GM18951 (cell line): ENCODE measurements at regions not wholly inside any gene's neighbourhood (a gene's known extent, or its start where the extent isn't known, plus 50 kb on each side); places are given as distances from the start of the nearest gene placed in this dataset.

Experiments used
- POLR2A ChIP-seq: IDR thresholded peaks from 4 replicates; pipeline ENCODE4 v1.6.1; 2011; ENCODE audit warnings: mild to moderate bottlenecking; ENCODE audit not compliant: insufficient read length, insufficient read depth; ENCODE audit errors: extremely low read depth
- in situ Hi-C: fragments of 300-500 bp; cut with MboI; formaldehyde crosslinking; loops from one replicate; pipeline ENCODE4 v1.12.0; 2022; ENCODE audit warnings: low sequenced_read_pairs, mixed read lengths, inconsistent platforms; ENCODE audit not compliant: unreplicated experiment

GRCh38 chr13:104694397-104694796, 1628.2 kb upstream of the SLC10A2 start:
- in situ Hi-C loops, result no loop called here
- no peak for TF ChIP-seq POLR2A

- in situ Hi-C loops, result no loop called here
- no peak for TF ChIP-seq POLR2A
Measured at GRCh38 chr13:104693126-104693525, 1626.9 kb upstream of the SLC10A2 start.

GRCh38 chr13:104691767-104692467, 1625.7 kb upstream of the SLC10A2 start:
- in situ Hi-C loops, result no loop called here
- TF ChIP-seq POLR2A, result no peak

GRCh38 chr13:104686484-104686883, 1620.3 kb upstream of the SLC10A2 start:
- TF ChIP-seq POLR2A, result no peak
- in situ Hi-C loops, result no loop called here

- in situ Hi-C loops, result no loop called here
- no peak for TF ChIP-seq POLR2A
Measured at GRCh38 chr13:104683789-104684188, 1617.6 kb upstream of the SLC10A2 start.

GRCh38 chr13:104678161-104678560, 1611.9 kb upstream of the SLC10A2 start:
- TF ChIP-seq POLR2A, result no peak
- in situ Hi-C loops, result no loop called here

- in situ Hi-C loops, result no loop called here
- no peak for TF ChIP-seq POLR2A
Measured at GRCh38 chr13:104671901-104672300, 1605.7 kb upstream of the SLC10A2 start.

- in situ Hi-C loops, result no loop called here
- TF ChIP-seq POLR2A, result no peak
Measured at GRCh38 chr13:104657196-104657595, 1591.0 kb upstream of the SLC10A2 start.

GRCh38 chr13:104650431-104650830, 1584.2 kb upstream of the SLC10A2 start:
- TF ChIP-seq POLR2A, result no peak
- in situ Hi-C loops, result no loop called here

- in situ Hi-C loops, result no loop called here
- TF ChIP-seq POLR2A, result no peak
Measured at GRCh38 chr13:104648291-104648690, 1582.1 kb upstream of the SLC10A2 start.

GRCh38 chr13:104645786-104646185, 1579.6 kb upstream of the SLC10A2 start:
- in situ Hi-C loops, result no loop called here
- TF ChIP-seq POLR2A, result no peak

GRCh38 chr13:104641309-104641708, 1575.1 kb upstream of the SLC10A2 start:
- in situ Hi-C loops, result no loop called here
- no peak for TF ChIP-seq POLR2A

GRCh38 chr13:104635879-104636278, 1569.7 kb upstream of the SLC10A2 start:
- in situ Hi-C loops, result no loop called here
- no peak for TF ChIP-seq POLR2A

GRCh38 chr13:104634016-104634415, 1567.8 kb upstream of the SLC10A2 start:
- in situ Hi-C loops, result no loop called here
- no peak for TF ChIP-seq POLR2A

- TF ChIP-seq POLR2A, result no peak
- in situ Hi-C loops, result no loop called here
Measured at GRCh38 chr13:104632736-104633135, 1566.5 kb upstream of the SLC10A2 start.
